GM18505 (cell line): ENCODE measurements at regions not wholly inside any gene's neighbourhood (a gene's known extent, or its start where the extent isn't known, plus 50 kb on each side); places are given as distances from the start of the nearest gene placed in this dataset.
"Not testable (repeated sequence)": the region's sequence is repeated elsewhere in the genome, so short reads cannot be mapped to it uniquely, and the experiment has no call there.

ENCODE experiments used
- ATAC-seq: cut with Tn5 transposase; IDR thresholded peaks from one replicate; pipeline ENCODE4 v1.9.1; 2021; ENCODE audit not compliant: unreplicated experiment
- POLR2A ChIP-seq: IDR thresholded peaks from 4 replicates; pipeline ENCODE4 v1.6.1; 2011; ENCODE audit warnings: borderline replicate concordance; ENCODE audit not compliant: insufficient read depth, insufficient read length; ENCODE audit errors: extremely low read depth

GRCh38 chr6:86030875-86031274 is 388.2 kb upstream of the SYNCRIP start:
- no peak for ATAC-seq
- no peak for TF ChIP-seq POLR2A

GRCh38 chr6:86028776-86029175 is 386.1 kb upstream of the SYNCRIP start:
- no peak for TF ChIP-seq POLR2A
- ATAC-seq = no peak

DNA sequence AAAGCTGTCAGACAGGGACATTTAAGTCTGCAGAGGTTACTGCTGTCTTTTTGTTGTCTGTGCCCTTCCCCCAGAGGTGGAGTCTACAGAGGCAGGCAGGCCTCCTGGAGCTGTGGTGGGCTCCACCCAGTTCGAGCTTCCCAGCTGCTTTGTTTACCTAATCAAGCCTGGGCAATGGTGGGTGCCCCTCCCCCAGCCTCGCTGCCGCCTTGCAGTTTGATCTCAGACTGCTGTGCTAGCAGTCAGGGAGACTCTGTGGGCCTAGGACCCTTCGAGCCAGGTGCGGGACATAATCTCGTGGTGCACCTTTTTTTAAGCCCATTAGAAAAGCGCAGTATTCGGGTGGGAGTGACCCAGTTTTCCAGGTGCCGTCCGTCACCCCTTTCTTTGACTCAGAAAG is 384.2 kb upstream of the SYNCRIP start:
- ATAC-seq = not testable (repeated sequence)

GRCh38 chr6:86017236-86017635 is 374.6 kb upstream of the SYNCRIP start:
- peak; percentile 62 for ATAC-seq
- no peak for TF ChIP-seq POLR2A

GRCh38 chr6:86016567-86016966 is 373.9 kb upstream of the SYNCRIP start:
- ATAC-seq = no peak
- no peak for TF ChIP-seq POLR2A

- no peak for TF ChIP-seq POLR2A
- no peak for ATAC-seq
Measured at GRCh38 chr6:86016077-86016476, 373.4 kb upstream of the SYNCRIP start.

DNA sequence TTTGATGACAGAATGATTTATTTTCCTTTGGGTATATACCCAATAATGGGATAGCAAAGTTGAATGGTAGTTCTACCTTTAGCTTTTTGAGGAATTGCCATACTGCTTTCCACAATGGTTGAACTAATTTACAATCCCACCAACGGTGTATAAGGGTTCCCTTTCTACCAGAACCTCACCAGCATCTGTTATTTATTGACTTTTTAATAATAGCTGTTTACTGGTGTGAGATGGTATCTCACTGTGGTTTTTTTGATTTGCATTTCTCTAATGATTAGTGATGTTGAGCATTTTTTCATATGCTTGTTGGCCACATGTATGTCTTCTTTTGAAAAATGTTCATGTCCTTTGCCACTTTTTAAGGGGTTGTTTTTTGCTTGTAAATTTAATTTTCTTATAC is 370.3 kb upstream of the SYNCRIP start:
- not testable (repeated sequence) for ATAC-seq

DNA sequence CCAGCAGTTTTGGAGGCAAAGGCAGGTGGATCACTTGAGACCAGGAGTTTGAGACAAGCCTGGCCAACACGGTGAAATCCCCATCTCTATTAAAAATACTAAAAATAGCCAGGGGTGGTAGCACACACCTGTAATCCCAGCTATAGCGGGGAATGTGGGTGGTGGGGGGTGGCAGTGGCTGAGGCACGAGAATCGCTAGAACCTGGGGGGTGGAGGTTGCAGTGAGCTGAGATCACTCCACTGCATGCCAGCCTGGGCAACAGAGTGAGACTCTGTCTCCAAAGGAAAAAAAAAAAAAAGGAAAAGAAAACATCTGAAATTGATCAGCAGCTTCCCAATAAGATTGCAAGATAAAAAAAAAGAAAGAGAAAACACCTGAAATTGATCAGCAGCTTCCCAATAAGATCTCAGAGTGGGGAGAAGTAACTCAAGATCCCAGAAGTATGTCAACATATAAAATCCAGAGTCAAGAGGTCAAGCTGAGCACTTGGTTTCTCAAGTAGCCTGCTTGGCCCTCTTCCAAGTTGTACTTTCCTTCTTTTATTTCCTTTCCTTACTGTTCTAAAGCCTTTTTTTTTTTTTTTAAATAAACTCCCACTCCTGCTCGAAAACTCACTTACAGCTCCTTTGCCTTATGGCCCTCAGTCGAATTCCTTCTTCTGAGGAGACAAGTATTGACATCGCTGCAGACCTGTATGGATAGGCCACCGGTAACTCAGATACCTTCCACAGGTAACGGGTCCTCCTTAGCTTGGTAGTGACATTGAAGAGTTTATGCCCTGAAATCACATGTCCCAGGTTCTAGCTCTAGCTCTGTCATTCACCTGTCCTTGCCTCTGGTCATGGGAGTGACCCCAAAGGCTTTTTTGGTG is 368.5 kb upstream of the SYNCRIP start:
- no peak for TF ChIP-seq POLR2A
- no peak for ATAC-seq

GRCh38 chr6:85997206-85997605 is 354.5 kb upstream of the SYNCRIP start:
- ATAC-seq = no peak
- no peak for TF ChIP-seq POLR2A

- TF ChIP-seq POLR2A = no peak
- no peak for ATAC-seq
Measured at GRCh38 chr6:85996034-85996375, 353.3 kb upstream of the SYNCRIP start.

GRCh38 chr6:85995339-85996033 is 352.8 kb upstream of the SYNCRIP start:
- no peak for TF ChIP-seq POLR2A

GRCh38 chr6:85986681-85987080 is 344.0 kb upstream of the SYNCRIP start:
- ATAC-seq = no peak
- TF ChIP-seq POLR2A = no peak

More at GRCh38 chr6:85995339-85996033, 352.8 kb upstream of the SYNCRIP start:
- ATAC-seq = no peak

- ATAC-seq = peak; percentile 62
- TF ChIP-seq POLR2A = no peak
Measured at GRCh38 chr6:85983032-85983659, 340.5 kb upstream of the SYNCRIP start.

GRCh38 chr6:85977661-85978060 is 335.0 kb upstream of the SYNCRIP start:
- no peak for ATAC-seq

More at GRCh38 chr6:85977661-85978060, 335.0 kb upstream of the SYNCRIP start:
- TF ChIP-seq POLR2A = no peak
